K562 (cell line): ENCODE measurements at regions not wholly inside any gene's neighbourhood (a gene's known extent, or its start where the extent isn't known, plus 50 kb on each side); places are given as distances from the start of the nearest gene placed in this dataset.

Source experiments
- ATAC-seq: fragments of 200-7000 bp; cut with Tn5 transposase; 3 replicates; pipeline ENCODE4 v1.9.1; 2020; ENCODE audit warnings: moderate library complexity
- BruUV-seq: library from RNA; stranded (reverse); fragments of 400-500 nt; replicated peaks from 2 replicates; lab custom pipeline; 2021; lab: Mats Ljungman, UMichigan
- CTCF ChIA-PET: fragments of 300-600 bp; formaldehyde crosslinking; extraction: SDS; loops from one replicate; lab custom pipeline; 2021; ENCODE audit warnings: low intra/inter-chr PET ratio; lab: Yijun Ruan, JAX
- POLR2A ChIA-PET: fragments of 300-600, 350-650 bp; sonication (Branson Sonifier 250); formaldehyde crosslinking; extraction: SDS; loops from one replicate; lab custom pipeline; 2021; ENCODE audit warnings: antibody characterized with exemption, inconsistent platforms; lab: Yijun Ruan, JAX
- DNase-seq, 4 experiments: peaks; one replicate each; pipeline versions ENCODE4 v3.0.0 to v3.0.0-alpha.2; 2011 to 2018; ENCODE audit warnings: low spot score in 3 of 4, mixed read lengths in 3 of 4; ENCODE audit errors: extremely low read depth in 1 of 4
- FAIRE-seq: peaks from 2 replicates; lab custom pipeline; 2011; peaks lifted over from hg19 to GRCh38; lab: Jason Lieb, UNC
- H2AFZ ChIP-seq: 2 replicates; pipeline ENCODE4 v1.6.0; 2011; ENCODE audit warnings: low read depth, low read length, control low read depth, inconsistent platforms
- H3K27ac ChIP-seq: fragments of 200-600 bp; 3 replicates; pipeline ENCODE4 v1.8.0; 2011; ENCODE audit warnings: low read depth, mild to moderate bottlenecking, control low read depth, inconsistent platforms, low read length, moderate library complexity, mixed read lengths; ENCODE audit errors: extremely low read depth
- H3K27me3 ChIP-seq, 2 experiments: fragments of 300-600 bp in 1 of 2; 2 replicates in 1 of 2; 3 replicates in 1 of 2; pipeline versions ENCODE4 v1.6.0 to v1.8.0; 2011; ENCODE audit warnings: inconsistent platforms in 2 of 2, low read length in 2 of 2, mild to moderate bottlenecking in 1 of 2, mixed read lengths in 1 of 2, moderate library complexity in 1 of 2; ENCODE audit not compliant: control insufficient read depth in 2 of 2, insufficient read depth in 2 of 2
- H3K36me3 ChIP-seq: fragments of 300-600 bp; 3 replicates; pipeline ENCODE4 v1.8.0; 2011; ENCODE audit warnings: mild to moderate bottlenecking, low read length, inconsistent platforms; ENCODE audit not compliant: control insufficient read depth, insufficient read depth
- H3K4me1 ChIP-seq, 2 experiments: fragments of 200-600 bp in 1 of 2; replicated peaks in 1 of 2; 2 replicates in 1 of 2; 3 replicates in 1 of 2; pipeline versions ENCODE4 v1.5.1 to v1.8.0; 2011; ENCODE audit warnings: inconsistent platforms in 2 of 2, low read length in 2 of 2, mild to moderate bottlenecking in 1 of 2, mixed read lengths in 1 of 2, moderate library complexity in 1 of 2; ENCODE audit not compliant: control insufficient read depth in 2 of 2, insufficient read depth in 2 of 2
- H3K4me2 ChIP-seq: 2 replicates; pipeline ENCODE4 v1.6.1; 2011; ENCODE audit warnings: low read length, control low read depth, inconsistent platforms, mixed read lengths; ENCODE audit not compliant: insufficient read depth
- H3K4me3 ChIP-seq: fragments of 200-600 bp; sonication (generic), shearing (Covaris generic); 2 replicates; pipeline ENCODE4 v1.5.1; 2016; ENCODE audit warnings: control low read depth, inconsistent platforms
- H3K79me2 ChIP-seq: fragments of 200-600 bp; 3 replicates; pipeline ENCODE4 v1.8.0; 2011; ENCODE audit warnings: low read length, inconsistent platforms; ENCODE audit not compliant: control insufficient read depth, insufficient read depth
- H3K9ac ChIP-seq, 2 experiments: 2 replicates each; pipeline versions ENCODE4 v1.6.0 to v1.6.1; 2011; ENCODE audit warnings: low read depth in 2 of 2, low read length in 2 of 2, control low read depth in 1 of 2, inconsistent platforms in 1 of 2, mild to moderate bottlenecking in 1 of 2, mixed read lengths in 1 of 2; ENCODE audit not compliant: insufficient read depth in 1 of 2
- H3K9me1 ChIP-seq: one replicate; pipeline ENCODE4 v1.6.0; 2011; ENCODE audit warnings: inconsistent platforms, mild to moderate bottlenecking, low read length, moderate library complexity; ENCODE audit not compliant: control insufficient read depth, insufficient read depth
- H3K9me3 ChIP-seq: replicated peaks from 2 replicates; pipeline ENCODE4 v1.5.1; 2011; ENCODE audit warnings: low read depth, low read length, inconsistent platforms; ENCODE audit not compliant: control insufficient read depth, insufficient read depth
- H4K20me1 ChIP-seq: replicated peaks from 2 replicates; pipeline ENCODE4 v1.6.1; 2011; ENCODE audit warnings: low read length, inconsistent platforms, mixed read lengths; ENCODE audit not compliant: control insufficient read depth, insufficient read depth
- CREB1 ChIP-seq, 2 experiments: sonication (generic) in 1 of 2; formaldehyde crosslinking in 1 of 2; IDR thresholded peaks; 2 replicates each; pipeline versions ENCODE4 v1.6.1 to v1.8.0; 2012 to 2022; ENCODE audit warnings: inconsistent platforms in 1 of 2, mild to moderate bottlenecking in 1 of 2, missing genetic modification reagents in 1 of 2, moderate library complexity in 1 of 2
- HOXB6 ChIP-seq: fragments of 250-450 bp; sonication (Bioruptor Pico); IDR thresholded peaks from 2 replicates; pipeline ENCODE4 v1.5.1; 2022; ENCODE audit warnings: mild to moderate bottlenecking, borderline replicate concordance
- NCOA4 ChIP-seq: fragments of 450-650 bp; IDR thresholded peaks from 2 replicates; pipeline ENCODE4 v1.6.1; 2018; ENCODE audit warnings: mild to moderate bottlenecking; ENCODE audit not compliant: partially characterized antibody
- NFATC3 ChIP-seq: fragments of 450-650 bp; IDR thresholded peaks from 2 replicates; pipeline ENCODE4 v1.6.1; 2017; ENCODE audit warnings: mild to moderate bottlenecking
- NFE2 ChIP-seq: IDR thresholded peaks from 2 replicates; pipeline ENCODE4 v1.6.1; 2014; ENCODE audit warnings: antibody characterized with exemption, low read depth
- NUFIP1 ChIP-seq: fragments of 450-650 bp; IDR thresholded peaks from 2 replicates; pipeline ENCODE4 v1.6.1; 2018; ENCODE audit not compliant: partially characterized antibody
- RBM39 ChIP-seq: fragments of 200-400 bp; formaldehyde crosslinking; optimal IDR thresholded peaks from 2 replicates; pipeline ENCODE3; 2018; ENCODE audit warnings: low read depth, low read length
- SIN3A ChIP-seq, 2 experiments: fragments of 150-350 bp in 1 of 2; IDR thresholded peaks; 2 replicates each; pipeline ENCODE4 v1.6.1; 2011 to 2016; ENCODE audit warnings: borderline replicate concordance in 2 of 2, low read depth in 2 of 2, low read length in 2 of 2, mild to moderate bottlenecking in 2 of 2, moderate library complexity in 2 of 2; ENCODE audit not compliant: control insufficient read depth in 1 of 2
- ZNF212 ChIP-seq: fragments of 450-650 bp; formaldehyde crosslinking; IDR thresholded peaks from 2 replicates; pipeline ENCODE4 v1.4.0; 2020; ENCODE audit warnings: mild to moderate bottlenecking
- ZNF354B ChIP-seq: fragments of 250-450 bp; sonication (Bioruptor Pico); IDR thresholded peaks from 2 replicates; pipeline ENCODE4 v1.4.0; 2020
- WGBS: fragments of 100-300 bp; shearing (Covaris generic); methylation state at CpG from one replicate; pipeline ENCODE4 v1.1.6; 2016; ENCODE audit warnings: low coverage, mixed read lengths; ENCODE audit not compliant: insufficient coverage; ENCODE audit errors: missing lambda C conversion rate; 5-methylcytosine and 5-hydroxymethylcytosine counted together
- in situ Hi-C: fragments of 300-500 bp; cut with MboI; formaldehyde crosslinking; loops from 4 replicates; pipeline ENCODE4 v1.15.0; 2018; ENCODE audit warnings: inconsistent platforms, mixed read lengths
- intact Hi-C: fragments of 100-400 bp; cut with micrococcal nuclease; formaldehyde crosslinking; loops from 2 replicates; pipeline ENCODE4 v1.14.2; 2022
- TF ChIP-seq, protein P1 (sequence below), 2 experiments: IDR thresholded peaks; 2 replicates each; pipeline ENCODE4 v1.6.1; 2011; ENCODE audit warnings: borderline replicate concordance in 1 of 2, control low read depth in 1 of 2, low read depth in 1 of 2, low read length in 1 of 2, mild to moderate bottlenecking in 1 of 2, mixed read lengths in 1 of 2, moderate library complexity in 1 of 2; ENCODE audit not compliant: insufficient read depth in 1 of 2, insufficient read length in 1 of 2, poor library complexity in 1 of 2, severe bottlenecking in 1 of 2; ENCODE audit errors: extremely low read depth in 1 of 2
- TF ChIP-seq, protein P2 (sequence below): sonication (generic); formaldehyde crosslinking; IDR thresholded peaks from 2 replicates; pipeline ENCODE4 v1.8.1; 2023; ENCODE audit warnings: mild to moderate bottlenecking, missing genetic modification reagents
- TF ChIP-seq, protein P3 (sequence below): sonication (generic); formaldehyde crosslinking; IDR thresholded peaks from 2 replicates; pipeline ENCODE4 v1.8.1; 2023; ENCODE audit warnings: mild to moderate bottlenecking, missing genetic modification reagents

- Histone ChIP-seq H2AFZ (no peak overlapping the region), H3K27me3 (no peaks in the 10 kb centered on the region), H3K9me3 (no peaks in the 10 kb centered on the region), H4K20me1 (no peaks in the 10 kb centered on the region), H3K27ac (no peak overlapping the region), H3K4me1 (no peaks in the 10 kb centered on the region), H3K9me1 (no peaks in the 10 kb centered on the region), H3K79me2 (no peaks in the 10 kb centered on the region), H3K4me3 (no peak overlapping the region), H3K36me3 (no peaks in the 10 kb centered on the region), H3K9ac (no peak overlapping the region), H3K4me2 (no peak overlapping the region)
- FAIRE-seq (no peak), DNase-seq (no peak), ATAC-seq (no peak)
- ChIA-PET CTCF (no interaction called here), POLR2A (no interaction called here)
- TF ChIP-seq ZNF354B (no peak), ZNF212 (CRISPR knock-in tag) (no peak), NCOA4 (no peak), NFE2 (no peak), SIN3A (IDR thresholded peaks at IDR 0.05; ENCODE audit: borderline replicate concordance in 2 of 2, control insufficient read depth in 1 of 2, low read depth in 2 of 2, low read length in 2 of 2) (no peak), RBM39 (no peak), CREB1 (IDR thresholded peaks at IDR 0.05) (no peak), CREB1 (CRISPR knock-in tag; IDR thresholded peaks at IDR 0.05) (no peak), NUFIP1 (no peak), NFATC3 (no peak), HOXB6 (CRISPR knock-in tag) (no peak)
- TF ChIP-seq, protein P1, sequence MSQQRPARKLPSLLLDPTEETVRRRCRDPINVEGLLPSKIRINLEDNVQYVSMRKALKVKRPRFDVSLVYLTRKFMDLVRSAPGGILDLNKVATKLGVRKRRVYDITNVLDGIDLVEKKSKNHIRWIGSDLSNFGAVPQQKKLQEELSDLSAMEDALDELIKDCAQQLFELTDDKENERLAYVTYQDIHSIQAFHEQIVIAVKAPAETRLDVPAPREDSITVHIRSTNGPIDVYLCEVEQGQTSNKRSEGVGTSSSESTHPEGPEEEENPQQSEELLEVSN (IDR thresholded peaks at IDR 0.05; ENCODE audit: borderline replicate concordance in 1 of 2, extremely low read depth in 1 of 2, insufficient read depth in 1 of 2, insufficient read length in 1 of 2, low read depth in 1 of 2, low read length in 1 of 2, poor library complexity in 1 of 2, severe bottlenecking in 1 of 2), result no peak
- TF ChIP-seq, protein P2, sequence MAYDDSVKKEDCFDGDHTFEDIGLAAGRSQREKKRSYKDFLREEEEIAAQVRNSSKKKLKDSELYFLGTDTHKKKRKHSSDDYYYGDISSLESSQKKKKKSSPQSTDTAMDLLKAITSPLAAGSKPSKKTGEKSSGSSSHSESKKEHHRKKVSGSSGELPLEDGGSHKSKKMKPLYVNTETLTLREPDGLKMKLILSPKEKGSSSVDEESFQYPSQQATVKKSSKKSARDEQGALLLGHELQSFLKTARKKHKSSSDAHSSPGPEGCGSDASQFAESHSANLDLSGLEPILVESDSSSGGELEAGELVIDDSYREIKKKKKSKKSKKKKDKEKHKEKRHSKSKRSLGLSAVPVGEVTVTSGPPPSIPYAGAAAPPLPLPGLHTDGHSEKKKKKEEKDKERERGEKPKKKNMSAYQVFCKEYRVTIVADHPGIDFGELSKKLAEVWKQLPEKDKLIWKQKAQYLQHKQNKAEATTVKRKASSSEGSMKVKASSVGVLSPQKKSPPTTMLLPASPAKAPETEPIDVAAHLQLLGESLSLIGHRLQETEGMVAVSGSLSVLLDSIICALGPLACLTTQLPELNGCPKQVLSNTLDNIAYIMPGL (CRISPR knock-in tag), result no peak
- TF ChIP-seq, protein P3, sequence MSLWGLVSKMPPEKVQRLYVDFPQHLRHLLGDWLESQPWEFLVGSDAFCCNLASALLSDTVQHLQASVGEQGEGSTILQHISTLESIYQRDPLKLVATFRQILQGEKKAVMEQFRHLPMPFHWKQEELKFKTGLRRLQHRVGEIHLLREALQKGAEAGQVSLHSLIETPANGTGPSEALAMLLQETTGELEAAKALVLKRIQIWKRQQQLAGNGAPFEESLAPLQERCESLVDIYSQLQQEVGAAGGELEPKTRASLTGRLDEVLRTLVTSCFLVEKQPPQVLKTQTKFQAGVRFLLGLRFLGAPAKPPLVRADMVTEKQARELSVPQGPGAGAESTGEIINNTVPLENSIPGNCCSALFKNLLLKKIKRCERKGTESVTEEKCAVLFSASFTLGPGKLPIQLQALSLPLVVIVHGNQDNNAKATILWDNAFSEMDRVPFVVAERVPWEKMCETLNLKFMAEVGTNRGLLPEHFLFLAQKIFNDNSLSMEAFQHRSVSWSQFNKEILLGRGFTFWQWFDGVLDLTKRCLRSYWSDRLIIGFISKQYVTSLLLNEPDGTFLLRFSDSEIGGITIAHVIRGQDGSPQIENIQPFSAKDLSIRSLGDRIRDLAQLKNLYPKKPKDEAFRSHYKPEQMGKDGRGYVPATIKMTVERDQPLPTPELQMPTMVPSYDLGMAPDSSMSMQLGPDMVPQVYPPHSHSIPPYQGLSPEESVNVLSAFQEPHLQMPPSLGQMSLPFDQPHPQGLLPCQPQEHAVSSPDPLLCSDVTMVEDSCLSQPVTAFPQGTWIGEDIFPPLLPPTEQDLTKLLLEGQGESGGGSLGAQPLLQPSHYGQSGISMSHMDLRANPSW, result no peak
- 0% methylated on average over 2 of the region's 2 CpGs for WGBS
- BruUV-seq, result no TSS peak
- in situ Hi-C loops (no loop called here), intact Hi-C loops (no loop called here)
Observed at GRCh38 chr7:114073701-114074100, 154.9 kb upstream of the PPP1R3A start.
